Thoracic aorta (tissue), 2 donors: ENCODE measurements at regions not wholly inside any gene's neighbourhood (a gene's known extent, or its start where the extent isn't known, plus 50 kb on each side); places are given as distances from the start of the nearest gene placed in this dataset.

Experiments
- ATAC-seq: fragments of 150-250 bp; one replicate; pipeline ENCODE4 v1.8.0; 2017; ENCODE audit warnings: low read depth; ENCODE audit not compliant: insufficient number of reproducible peaks, low FRiP score
- DNase-seq: peaks from one replicate; pipeline ENCODE4 v3.0.0-alpha.2; 2020; ENCODE audit warnings: low spot score
- H3K27ac ChIP-seq, 2 donors: fragments of 200-600 bp; sonication (generic); 1 replicate in 1 of 2; 2 replicates in 1 of 2; pipeline ENCODE4 v1.5.1; 2016; ENCODE audit warnings: mild to moderate bottlenecking in 2 of 2, moderate library complexity in 2 of 2
- H3K27me3 ChIP-seq: fragments of 200-600 bp; sonication (generic); replicated peaks from 2 replicates; pipeline ENCODE4 v1.6.0; 2016; ENCODE audit warnings: mild to moderate bottlenecking; ENCODE audit not compliant: insufficient read depth
- H3K36me3 ChIP-seq: fragments of 200-600 bp; sonication (generic); one replicate; pipeline ENCODE4 v1.5.1; 2016
- H3K4me1 ChIP-seq, 2 donors: fragments of 200-600 bp; sonication (generic); 1 replicate in 1 of 2; 2 replicates in 1 of 2; pipeline versions ENCODE4 v1.5.1 to v1.6.0; 2016; ENCODE audit warnings: low read depth in 2 of 2, mild to moderate bottlenecking in 1 of 2; ENCODE audit not compliant: control insufficient read depth in 1 of 2
- H3K4me3 ChIP-seq: fragments of 200-600 bp; sonication (generic); 2 replicates; pipeline ENCODE4 v1.5.1; 2016; ENCODE audit warnings: mild to moderate bottlenecking
- H3K9me3 ChIP-seq: fragments of 200-600 bp; sonication (generic); 2 replicates; pipeline ENCODE4 v1.5.1; 2016
- TF ChIP-seq, protein P1 (sequence below): fragments of 200-600 bp; sonication (generic); IDR thresholded peaks from one replicate; pipeline ENCODE4 v1.5.1; 2019; ENCODE audit warnings: antibody characterized with exemption

DNA sequence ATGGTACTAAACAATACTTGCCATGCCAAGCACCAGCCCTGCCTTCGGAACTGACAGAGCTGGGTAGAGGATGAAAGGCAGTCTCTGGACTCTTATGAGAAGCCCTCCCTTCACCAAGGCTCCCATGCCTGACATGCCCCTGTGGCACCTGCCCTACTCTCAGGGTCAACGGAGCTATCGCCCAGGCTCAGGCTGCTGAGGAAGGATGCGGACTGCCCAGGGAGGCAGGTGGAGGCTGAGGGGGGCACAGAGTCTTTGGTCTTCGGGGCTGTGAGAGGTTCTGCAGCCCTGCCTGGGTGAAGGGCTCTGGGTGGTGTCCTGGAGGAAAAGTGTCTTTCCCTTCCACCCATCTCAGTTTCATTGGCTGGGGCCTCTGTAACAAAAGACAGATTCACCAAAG is 290.8 kb upstream of the B3GAT1 start:
- TF ChIP-seq, protein P1, sequence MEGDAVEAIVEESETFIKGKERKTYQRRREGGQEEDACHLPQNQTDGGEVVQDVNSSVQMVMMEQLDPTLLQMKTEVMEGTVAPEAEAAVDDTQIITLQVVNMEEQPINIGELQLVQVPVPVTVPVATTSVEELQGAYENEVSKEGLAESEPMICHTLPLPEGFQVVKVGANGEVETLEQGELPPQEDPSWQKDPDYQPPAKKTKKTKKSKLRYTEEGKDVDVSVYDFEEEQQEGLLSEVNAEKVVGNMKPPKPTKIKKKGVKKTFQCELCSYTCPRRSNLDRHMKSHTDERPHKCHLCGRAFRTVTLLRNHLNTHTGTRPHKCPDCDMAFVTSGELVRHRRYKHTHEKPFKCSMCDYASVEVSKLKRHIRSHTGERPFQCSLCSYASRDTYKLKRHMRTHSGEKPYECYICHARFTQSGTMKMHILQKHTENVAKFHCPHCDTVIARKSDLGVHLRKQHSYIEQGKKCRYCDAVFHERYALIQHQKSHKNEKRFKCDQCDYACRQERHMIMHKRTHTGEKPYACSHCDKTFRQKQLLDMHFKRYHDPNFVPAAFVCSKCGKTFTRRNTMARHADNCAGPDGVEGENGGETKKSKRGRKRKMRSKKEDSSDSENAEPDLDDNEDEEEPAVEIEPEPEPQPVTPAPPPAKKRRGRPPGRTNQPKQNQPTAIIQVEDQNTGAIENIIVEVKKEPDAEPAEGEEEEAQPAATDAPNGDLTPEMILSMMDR: no peak
- no peak overlapping the region for H3K4me3 ChIP-seq
- no peaks in the 10 kb centered on the region for H3K9me3 ChIP-seq
- H3K4me1 ChIP-seq: no peaks in the 10 kb centered on the region
- H3K27ac ChIP-seq: no peak overlapping the region
- DNase-seq: no peak
- H3K36me3 ChIP-seq: no peaks in the 10 kb centered on the region
- no peaks in the 10 kb centered on the region for H3K27me3 ChIP-seq
- ATAC-seq: no peak

DNA sequence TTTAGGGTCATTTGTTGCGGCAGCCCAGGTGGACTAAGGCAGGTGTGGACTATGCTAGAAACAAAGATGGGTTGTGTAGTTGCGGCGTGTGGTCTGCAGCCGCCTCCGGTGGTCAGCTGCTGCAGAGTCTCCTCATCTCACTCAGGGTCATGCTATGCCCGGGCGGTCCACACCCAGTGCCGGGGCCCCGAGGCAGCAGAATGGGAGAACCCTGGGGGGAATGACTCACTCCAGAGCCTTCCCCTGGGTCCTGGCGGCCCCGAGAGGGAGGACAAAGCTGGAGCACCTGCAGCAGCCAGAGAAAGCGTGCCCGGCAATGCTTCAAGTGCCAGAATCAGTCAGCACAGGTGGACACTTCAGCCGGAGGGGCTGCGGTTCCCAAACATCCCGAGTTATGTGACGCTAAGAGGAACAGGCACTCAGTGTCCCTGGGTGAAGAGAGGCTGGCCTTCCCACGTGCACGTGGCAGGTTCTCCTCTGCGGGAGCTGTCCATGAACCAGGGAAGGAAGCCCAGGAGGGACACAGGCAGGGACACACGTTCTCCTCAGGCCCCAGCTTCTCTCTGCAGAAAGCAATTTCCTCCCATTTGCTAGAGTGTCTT is 289.6 kb upstream of the B3GAT1 start:
- ATAC-seq: no peak
- H3K27me3 ChIP-seq: no peaks in the 10 kb centered on the region
- no peak overlapping the region for H3K4me3 ChIP-seq
- TF ChIP-seq, protein P1: no peak
- H3K27ac ChIP-seq: no peak overlapping the region
- no peaks in the 10 kb centered on the region for H3K4me1 ChIP-seq
- H3K36me3 ChIP-seq: no peaks in the 10 kb centered on the region
- DNase-seq: no peak
- H3K9me3 ChIP-seq: no peaks in the 10 kb centered on the region

GRCh38 chr11:134700101-134700640 is 288.1 kb upstream of the B3GAT1 start:
- no peak overlapping the region for H3K4me3 ChIP-seq
- no peaks in the 10 kb centered on the region for H3K36me3 ChIP-seq
- no peaks in the 10 kb centered on the region for H3K27me3 ChIP-seq
- H3K9me3 ChIP-seq: no peaks in the 10 kb centered on the region
- ATAC-seq (no peak), DNase-seq (no peak)
- TF ChIP-seq, protein P1: no peak
- H3K4me1 ChIP-seq: no peaks in the 10 kb centered on the region
- no peak overlapping the region for H3K27ac ChIP-seq

GRCh38 chr11:134696455-134696854 is 284.4 kb upstream of the B3GAT1 start:
- ATAC-seq (no peak), DNase-seq (no peak)
- Histone ChIP-seq H3K9me3 (no peaks in the 10 kb centered on the region), H3K4me3 (no peak overlapping the region), H3K4me1 (no peaks in the 10 kb centered on the region), H3K27me3 (no peaks in the 10 kb centered on the region), H3K27ac (no peak overlapping the region), H3K36me3 (no peaks in the 10 kb centered on the region)
- TF ChIP-seq, protein P1: no peak

GRCh38 chr11:134691985-134692384 is 279.9 kb upstream of the B3GAT1 start:
- Histone ChIP-seq H3K9me3 (no peaks in the 10 kb centered on the region), H3K27ac (no peak overlapping the region), H3K27me3 (no peaks in the 10 kb centered on the region), H3K4me1 (no peaks in the 10 kb centered on the region), H3K4me3 (no peak overlapping the region), H3K36me3 (no peaks in the 10 kb centered on the region)
- no peak for DNase-seq
- no peak for ATAC-seq
- TF ChIP-seq, protein P1: no peak
